HG02973 (cell line): ENCODE measurements at regions not wholly inside any gene's neighbourhood (a gene's known extent, or its start where the extent isn't known, plus 50 kb on each side); places are given as distances from the start of the nearest gene placed in this dataset.

Experiments used
- ATAC-seq: cut with Tn5 transposase; IDR thresholded peaks from one replicate; pipeline ENCODE4 v1.9.1; 2021; ENCODE audit warnings: moderate library complexity; ENCODE audit not compliant: unreplicated experiment

- no peak for ATAC-seq
Observed at GRCh38 chr6:100144991-100145390, 151.0 kb upstream of the MCHR2 start.

DNA sequence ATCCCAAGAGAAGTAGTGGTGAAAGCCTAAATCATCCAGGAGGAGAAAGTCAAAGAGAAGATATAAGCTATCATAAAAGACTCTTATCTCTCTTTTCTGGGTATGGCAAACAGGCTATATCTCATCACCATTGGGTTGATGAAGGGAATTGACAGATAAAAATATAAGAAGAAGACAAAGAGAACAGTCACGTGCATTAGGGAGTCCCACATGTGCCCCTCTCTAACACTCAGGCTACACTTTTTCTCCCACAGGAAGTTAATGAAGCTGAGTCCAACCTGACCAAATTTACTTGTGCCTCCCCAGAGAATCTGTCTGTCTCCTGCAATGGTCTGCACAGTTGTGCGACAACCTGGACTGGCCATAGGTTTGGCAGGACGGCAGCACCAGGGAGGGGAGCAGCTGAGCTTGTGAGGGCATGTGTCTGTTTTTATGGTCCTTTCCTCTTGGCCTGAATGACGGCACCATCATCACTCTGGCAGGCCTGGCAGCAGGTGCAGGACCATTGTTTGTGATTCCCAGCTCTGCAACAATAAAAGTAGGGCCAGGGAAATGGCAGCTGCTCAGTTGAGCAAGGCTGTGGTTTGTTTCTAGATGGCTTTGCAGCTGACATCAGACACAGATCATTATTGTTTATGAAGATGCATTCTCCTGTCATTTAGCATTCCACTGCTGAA, 144.5 kb upstream of the MCHR2 start:
- ATAC-seq, result no peak

GRCh38 chr6:100137759-100138158, 143.7 kb upstream of the MCHR2 start:
- ATAC-seq, result no peak

- ATAC-seq, result no peak
Observed at GRCh38 chr6:100136590-100136989, 142.6 kb upstream of the MCHR2 start.

DNA sequence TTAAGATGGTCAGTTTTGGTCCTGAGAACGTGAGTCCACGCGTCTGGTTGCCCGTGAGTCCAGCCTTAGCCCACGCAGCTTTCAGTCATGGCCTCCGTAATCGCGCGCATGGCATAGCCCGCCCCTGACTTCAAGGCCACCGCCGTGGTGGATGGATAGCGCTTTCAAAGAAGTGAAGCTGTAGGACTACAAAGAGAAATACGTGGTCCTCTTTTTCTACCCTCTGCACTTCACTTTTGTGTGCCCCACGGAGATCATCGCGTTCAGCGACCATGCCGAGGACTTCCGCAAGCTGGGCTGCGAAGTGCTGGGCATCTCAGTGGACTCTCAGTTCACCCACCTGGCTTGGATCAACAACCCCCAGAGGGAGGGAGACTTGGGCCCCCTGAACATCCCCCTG, 142.0 kb upstream of the MCHR2 start:
- no peak for ATAC-seq

DNA sequence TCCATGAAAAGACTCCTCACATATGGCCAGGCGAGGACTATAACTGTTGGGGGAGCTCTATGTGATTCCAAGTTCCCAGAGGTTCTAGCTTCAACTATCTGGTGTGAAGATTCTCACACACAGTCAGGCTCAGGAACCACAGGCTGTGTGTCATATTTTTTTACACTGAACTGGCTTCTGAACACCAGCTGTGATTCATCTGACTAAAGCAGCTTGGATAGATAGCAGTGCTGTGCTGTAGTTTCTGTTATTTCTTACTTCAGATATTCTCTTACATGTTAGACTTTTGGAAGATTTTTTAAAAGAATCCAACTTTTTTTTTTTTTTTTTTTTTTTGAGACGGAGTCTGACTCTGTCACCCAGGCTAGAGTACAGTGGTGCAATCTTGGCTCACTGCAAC, 140.7 kb upstream of the MCHR2 start:
- ATAC-seq, result no peak

DNA sequence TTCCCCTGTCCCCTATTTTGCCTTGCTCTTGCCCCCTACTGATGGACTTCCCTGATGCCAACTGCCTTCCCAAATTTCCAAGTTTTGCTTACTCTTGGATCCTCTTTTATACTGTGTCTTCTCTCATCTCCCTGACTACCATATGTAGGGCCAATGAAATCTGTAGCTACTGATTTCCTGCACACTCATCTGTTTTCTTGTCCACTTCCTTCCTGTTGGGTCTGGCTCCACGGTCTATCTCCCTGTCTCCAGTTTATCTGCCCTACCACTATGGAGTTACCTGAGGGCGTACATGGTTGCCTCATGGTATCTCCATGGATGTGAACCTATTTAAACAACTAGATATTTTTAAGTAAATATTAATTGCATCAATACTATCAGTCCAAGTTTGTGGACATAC, 140.3 kb upstream of the MCHR2 start:
- ATAC-seq, result no peak

DNA sequence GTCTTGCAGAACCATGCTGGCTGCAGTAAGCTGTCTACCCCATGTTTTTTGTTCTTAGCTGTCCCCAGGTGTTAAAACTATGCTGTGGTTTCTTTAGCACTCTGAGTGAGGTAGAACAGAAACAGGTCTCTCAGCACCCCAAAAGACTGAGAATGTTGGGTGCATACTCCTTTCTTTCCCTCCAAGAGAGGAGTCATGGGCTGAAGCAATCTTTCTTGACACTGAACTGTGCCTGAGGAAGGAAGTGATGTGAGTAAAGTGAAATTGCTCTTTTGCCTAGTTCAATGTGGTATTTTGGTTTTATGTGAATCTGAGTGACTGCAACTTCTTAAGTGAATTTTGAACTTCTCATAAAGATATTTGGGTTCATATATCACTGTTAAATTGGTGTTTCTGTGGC, 138.0 kb upstream of the MCHR2 start:
- ATAC-seq, result no peak

- ATAC-seq, result no peak
Observed at GRCh38 chr6:100130630-100131029, 136.6 kb upstream of the MCHR2 start.

DNA sequence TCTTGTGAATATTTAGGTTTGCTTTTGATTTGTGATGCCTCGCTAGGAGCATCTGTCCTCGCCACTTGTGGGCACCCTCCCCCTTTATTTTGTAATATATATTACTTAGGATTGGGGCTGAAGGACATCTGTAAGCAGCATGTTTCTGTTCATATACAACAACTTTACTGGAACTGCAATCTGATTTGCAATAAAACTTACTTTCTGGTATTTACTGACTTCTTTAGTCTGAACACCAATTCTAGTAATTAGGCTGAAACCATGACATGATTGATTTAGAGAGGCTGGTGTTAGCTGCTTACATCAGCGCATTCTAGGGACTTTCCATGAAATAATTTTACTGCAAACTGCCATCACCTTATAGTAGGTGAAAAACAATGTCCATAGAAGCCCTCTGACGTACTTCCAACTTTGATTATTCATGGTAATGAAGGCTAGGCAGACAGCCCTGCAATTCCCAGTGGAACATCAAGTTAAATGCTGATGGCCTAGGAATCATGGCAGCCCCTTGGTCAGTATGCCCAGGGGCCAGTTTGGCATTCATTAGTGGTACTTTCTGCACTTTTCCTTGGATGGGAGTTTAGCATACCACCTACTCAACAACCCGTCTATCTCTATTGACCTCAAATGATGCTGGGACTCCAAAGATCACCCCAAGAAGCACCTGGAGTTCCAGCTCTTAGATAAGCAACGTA, 132.9 kb upstream of the MCHR2 start:
- ATAC-seq, result no peak

GRCh38 chr6:100121854-100122609, 128.0 kb upstream of the MCHR2 start:
- no peak for ATAC-seq

DNA sequence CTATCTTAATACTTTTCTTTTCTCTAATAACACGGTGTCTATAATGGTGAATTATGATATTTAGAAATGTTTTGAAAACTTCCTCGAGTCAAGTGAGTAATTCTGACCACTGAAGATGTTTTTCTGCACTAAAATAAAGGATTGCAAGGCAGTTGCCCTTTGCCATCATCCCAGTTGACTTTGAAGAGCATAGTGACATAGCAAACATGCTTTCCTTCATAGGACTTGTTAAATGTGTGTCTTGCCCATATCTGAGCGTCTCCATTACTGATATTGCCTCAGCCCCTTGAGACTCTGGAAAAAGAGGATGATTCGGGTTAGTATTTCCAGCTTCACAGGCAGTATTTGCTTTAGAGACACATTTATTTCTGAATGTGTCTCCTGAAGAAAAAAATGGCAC, 125.2 kb upstream of the MCHR2 start:
- no peak for ATAC-seq

DNA sequence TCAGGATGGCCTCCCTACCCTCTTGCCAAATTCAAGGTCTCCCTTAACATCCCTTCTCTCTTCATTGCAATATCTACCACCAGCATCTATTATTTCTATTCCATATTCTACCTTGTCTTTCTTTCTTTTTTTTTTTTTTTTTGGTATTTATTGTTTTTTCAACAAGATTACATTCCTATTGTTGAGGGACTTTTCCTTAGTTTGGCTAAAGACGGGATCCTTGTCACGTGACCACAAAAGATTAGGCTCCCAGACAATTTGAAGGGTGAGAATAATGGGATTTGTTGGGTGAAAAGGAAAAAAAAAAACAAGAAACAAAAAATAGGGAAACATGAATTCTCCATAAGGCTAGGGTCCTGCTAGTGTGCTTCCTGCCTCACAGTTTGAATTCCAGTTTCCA, 124.3 kb upstream of the MCHR2 start:
- no peak for ATAC-seq

GRCh38 chr6:100117680-100118079, 123.7 kb upstream of the MCHR2 start:
- no peak for ATAC-seq

GRCh38 chr6:100116411-100117194, 122.6 kb upstream of the MCHR2 start:
- ATAC-seq, result peak; percentile 84

GRCh38 chr6:100115407-100116101, 121.5 kb upstream of the MCHR2 start:
- no peak for ATAC-seq

DNA sequence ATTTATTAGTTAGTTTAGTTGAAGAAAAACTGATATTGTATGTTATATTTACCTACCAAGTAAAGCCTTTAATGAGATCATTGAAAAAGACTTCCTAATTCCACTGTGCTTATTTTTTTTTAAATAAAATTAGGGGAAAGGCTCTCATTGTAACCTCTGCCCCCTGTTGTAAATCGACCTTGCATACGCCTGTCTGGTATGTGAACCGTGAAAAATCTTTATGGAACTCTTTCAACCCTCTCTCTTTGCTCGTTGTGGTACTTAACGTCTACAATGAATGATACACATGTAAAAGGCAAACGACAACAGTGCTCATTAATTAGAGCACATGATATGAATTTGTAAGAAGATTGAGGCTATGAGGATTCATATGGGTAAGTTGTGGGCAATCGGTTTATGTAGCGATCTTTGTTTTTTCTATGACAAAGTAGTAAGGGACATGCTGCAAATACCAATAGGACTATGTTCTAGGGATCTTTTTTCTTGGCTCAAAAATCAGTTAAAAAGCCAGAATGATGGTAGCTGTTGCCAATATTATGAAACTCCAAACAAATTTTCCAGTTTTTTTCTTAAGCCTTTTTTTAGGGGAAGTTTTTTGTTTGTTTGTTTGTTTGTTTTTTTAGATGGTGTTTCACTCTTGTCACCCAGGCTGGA, 119.0 kb upstream of the MCHR2 start:
- no peak for ATAC-seq

DNA sequence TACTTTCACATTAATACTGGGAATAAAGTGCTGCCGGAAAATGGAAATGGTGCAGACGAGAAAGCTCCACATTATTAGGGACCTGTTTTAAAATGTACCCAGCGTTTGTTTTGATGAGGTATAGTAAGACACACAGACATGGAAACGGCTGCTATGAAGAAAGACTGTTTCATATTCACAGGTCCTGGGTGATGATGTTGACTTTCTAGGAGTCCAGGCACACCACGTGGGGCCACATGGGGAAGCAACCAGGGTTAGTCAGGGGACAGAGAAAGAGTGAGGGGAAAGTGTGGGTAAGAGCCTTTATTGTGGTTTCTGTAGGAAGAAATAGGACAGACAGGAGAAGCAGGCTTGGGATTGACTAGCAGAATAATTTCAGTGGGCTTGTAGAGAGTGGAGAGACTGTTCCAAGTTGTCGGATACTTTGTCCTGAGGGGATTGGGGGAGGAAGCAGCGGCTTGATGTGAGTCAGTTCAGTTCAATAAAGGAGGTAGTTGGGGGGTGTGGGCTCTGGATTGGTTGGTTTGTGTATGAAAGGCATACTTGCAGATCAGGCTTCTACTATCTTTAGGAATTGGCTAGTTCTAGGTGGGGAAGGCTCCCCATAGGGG, 112.0 kb upstream of the MCHR2 start:
- ATAC-seq, result no peak

DNA sequence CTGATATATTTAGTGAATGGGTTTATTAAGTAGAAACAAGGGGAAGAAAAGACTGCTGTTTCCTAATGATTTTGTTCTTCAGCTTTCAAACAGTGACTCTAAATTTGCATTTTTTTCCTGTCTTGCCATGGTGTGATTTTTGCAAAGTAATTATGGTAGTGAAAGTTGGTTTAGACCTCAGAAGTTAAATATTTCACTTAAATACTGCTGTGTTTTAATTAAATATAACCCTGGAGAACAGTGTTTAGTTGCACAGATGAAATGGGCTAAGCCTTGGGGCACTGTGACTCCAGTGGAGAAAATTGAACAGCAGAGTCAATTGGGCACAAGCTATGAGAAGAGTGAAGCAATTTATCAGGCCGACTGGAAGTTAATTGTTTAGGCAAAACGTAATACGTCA, 111.1 kb upstream of the MCHR2 start:
- ATAC-seq, result peak; percentile 45

GRCh38 chr6:100103931-100104330, 109.9 kb upstream of the MCHR2 start:
- no peak for ATAC-seq
